GM20431 (cell line): ENCODE measurements at regions not wholly inside any gene's neighbourhood (a gene's known extent, or its start where the extent isn't known, plus 50 kb on each side); places are given as distances from the start of the nearest gene placed in this dataset.

Source experiments
- in situ Hi-C: fragments of 300-500 bp; cut with MseI, MboI; formaldehyde crosslinking; loops from one replicate; pipeline ENCODE4 v1.15.0; 2020; ENCODE audit warnings: low sequenced_read_pairs; ENCODE audit not compliant: unreplicated experiment

DNA sequence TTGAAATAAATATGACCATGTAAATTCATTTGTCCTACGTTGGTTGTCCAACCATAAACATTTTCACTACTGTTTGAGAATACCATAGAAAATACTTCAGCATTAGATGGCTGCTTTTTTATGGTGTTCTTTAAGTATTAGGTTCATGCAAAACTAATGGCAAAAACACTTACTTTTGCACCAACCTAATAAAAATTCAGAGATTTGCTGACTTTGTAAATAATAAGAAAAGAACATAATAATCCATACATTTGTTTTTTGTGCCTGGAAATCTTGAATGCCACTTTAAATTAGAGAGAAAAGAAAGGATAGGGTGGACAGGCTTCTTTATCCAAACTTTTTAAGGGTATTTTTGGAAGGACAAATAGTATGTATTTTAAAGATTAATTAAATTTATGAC is 719.7 kb upstream of the TYRP1 start:
- in situ Hi-C loops = no loop called here

DNA sequence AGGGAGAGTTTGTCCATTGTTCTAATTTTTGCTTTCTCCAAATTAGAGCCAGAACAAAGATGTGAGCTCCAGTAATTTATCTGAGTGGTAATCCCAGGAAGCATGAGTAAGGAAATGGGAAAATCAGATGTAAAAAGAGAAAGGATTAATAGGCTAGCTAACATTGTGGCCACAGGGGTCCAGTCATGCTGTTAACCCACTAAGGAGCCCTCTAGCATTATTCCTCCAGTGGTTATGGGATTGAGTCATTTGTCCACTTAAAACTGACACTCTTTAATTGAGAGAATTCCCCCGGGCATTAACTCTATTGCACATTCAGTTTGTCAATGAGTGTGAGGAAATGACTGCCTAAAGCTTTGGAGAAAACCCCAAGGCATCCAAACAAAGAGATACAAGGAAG is 700.3 kb upstream of the TYRP1 start:
- in situ Hi-C loops = no loop called here

DNA sequence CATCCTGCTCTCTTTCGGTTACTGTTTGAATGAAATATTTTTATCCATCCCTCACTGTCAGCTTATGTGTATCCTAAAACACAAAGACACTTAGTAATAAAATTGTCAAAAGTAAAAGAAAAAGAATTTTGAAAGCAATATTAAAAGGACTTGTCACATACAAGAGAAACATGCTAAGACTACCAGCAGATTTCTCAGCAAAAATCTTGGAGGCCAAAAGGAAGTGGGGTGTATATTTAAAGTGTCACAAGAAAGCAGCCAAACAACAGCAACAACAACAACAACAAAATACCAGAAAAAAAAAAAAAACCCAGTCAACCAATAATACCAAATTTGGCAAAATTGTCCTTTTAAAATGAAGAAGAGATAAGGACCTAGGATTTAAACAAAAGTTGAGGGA is 678.7 kb upstream of the TYRP1 start:
- in situ Hi-C loops = no loop called here

DNA sequence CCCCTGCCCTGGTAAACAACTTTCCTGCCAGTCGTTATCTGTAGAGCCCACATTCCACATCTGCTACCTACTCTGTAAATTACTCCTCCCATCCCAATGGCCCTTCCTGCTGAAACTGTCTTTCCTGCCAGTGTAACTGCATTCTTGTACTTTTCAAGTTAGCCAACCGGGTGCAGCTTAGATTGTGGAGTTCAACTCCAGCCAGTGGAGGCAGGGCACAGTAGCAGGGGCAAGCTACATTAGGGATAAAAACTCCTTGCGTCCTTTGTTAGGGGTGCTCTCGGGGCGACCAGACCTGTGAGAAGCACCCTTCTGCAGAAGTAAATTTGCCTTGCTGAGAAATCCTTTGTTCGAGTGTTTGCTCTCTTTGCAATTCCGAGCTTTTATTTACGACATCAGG is 639.0 kb upstream of the TYRP1 start:
- in situ Hi-C loops = no loop called here

DNA sequence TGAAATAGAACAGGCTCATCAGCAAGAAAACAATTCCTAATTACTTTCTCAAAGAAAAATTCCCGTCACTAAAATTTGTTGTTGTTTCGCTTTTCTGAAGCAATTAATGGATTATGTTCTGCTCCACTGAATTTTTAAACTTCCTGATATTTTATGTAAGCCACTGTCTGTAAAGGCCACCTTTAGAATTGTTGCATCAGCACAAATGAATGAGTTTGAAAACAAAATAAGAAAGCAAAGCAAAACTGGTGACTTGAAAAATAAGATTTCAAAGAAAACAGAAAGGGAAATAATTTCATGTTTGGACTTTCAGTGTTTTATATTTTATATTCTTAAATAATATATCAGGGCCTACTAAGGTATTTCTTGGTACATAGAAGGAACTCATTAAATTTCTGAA is 636.3 kb upstream of the TYRP1 start:
- in situ Hi-C loops = no loop called here

DNA sequence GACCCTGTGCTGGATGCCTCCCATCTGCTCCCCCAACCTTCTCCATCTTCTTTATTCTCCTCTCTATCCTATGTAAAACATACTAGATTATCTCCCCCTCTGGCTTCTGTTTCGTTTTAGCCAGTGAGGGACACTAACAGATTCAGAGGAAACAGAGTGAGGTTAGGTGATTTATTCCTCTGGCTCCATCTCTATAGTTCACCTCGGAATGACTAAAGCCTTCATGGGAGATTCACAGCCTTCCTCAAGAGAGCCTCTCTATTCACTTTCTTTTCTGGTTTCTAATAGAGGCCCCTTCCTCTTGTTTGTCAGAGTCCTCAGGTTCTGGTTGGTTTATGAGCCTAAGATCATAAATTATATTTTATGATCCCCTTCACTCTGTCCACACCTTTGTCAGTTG is 633.1 kb upstream of the TYRP1 start:
- in situ Hi-C loops = no loop called here

DNA sequence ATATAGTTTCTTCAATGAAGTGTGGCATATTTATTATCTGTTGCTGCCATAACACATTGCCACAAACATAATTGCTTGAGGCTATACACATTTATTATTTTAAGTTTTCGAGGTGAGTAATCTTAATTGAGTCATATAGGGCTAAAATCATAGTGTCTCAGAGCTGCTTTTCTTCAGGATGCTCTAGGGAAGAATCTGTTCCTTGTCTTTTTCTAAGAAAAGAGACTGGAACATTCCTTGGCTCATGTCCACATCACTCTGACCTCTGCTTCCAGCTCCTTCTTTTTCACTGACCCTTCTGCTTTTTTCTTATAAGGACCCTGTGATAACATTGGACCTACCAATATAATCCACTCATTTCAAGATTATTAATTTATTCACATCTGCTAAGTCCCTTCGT is 632.4 kb upstream of the TYRP1 start:
- in situ Hi-C loops = no loop called here

DNA sequence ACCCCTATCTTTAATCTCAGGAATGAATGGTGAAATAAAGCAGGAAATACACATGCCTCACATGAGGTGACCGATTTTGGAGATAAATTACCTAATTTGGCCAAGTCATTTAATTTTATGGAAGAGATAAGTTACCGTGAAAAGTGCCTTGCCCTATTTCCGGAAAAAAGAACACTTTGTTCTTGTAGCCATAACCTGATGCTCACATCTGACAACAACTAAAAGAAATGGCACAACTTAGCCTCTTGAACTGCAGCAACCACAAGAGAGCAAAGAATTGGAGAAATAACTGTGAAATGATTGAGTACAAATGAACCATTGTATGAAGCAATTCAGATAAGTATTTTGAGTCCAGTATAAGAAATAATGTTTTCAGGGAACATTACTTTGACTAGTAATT is 628.1 kb upstream of the TYRP1 start:
- in situ Hi-C loops = no loop called here

DNA sequence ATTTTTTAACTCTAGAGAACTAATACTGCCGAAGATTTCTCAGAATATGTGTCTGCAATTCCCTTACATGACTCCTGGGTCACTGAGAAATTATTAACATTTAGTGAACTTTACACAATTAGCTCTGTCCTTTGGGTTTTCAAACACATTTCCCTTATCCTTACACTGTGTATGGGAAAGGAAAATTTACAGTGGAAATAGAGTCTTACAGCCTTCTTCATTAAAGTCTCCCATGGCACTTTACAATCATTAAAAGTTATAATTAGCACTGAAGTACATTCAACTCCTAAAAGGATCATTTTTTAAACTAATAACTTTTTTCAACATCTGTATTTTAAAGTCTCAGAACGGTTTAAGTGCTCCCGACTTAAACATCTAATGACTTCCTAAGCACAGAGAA is 627.5 kb upstream of the TYRP1 start:
- in situ Hi-C loops = no loop called here

DNA sequence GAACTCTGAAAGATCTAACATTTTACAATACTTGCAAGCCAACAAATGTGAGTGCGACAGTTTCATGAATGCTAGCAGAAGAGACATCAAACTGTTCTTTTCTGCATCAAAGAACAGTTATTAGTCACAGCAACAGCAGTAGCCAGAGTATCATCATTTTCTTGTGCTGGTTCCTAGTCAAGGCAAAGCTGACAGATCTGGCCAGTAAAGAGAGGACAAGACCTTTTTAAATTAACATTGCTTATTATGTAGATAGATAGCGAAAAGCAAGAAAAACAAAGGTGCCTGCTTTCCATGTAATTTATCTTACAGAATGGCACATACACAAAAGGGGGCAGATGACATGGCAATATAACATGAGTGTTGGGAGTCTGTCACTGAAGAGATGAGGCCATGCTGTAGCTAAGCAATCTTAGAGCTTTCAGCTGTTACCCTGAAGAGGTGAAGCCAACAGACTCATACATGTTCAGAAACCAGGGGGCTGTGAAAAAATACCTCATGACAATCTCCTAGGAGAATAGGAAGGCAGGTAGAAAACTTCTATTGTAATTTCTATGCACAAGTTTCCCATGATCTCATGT is 626.6 kb upstream of the TYRP1 start:
- in situ Hi-C loops = no loop called here

DNA sequence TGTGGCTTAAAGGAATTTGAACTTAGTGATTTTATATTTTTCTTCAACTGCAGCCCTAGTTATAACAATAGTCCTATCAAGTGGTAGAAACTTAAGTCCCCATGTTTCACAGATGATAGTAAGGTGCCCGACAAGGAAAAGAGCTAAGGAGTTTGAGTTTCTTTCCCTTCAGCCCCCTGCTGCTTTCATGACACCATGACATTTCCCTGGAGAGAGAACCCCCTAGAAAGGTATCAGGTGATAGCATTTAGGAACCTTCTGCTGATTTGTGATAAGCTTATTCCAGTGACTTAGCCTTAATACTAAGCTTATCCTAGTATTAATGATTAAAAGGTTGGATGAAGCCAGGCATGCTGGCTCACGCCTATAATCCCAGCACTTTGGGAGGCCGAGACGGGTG is 623.8 kb upstream of the TYRP1 start:
- in situ Hi-C loops = no loop called here

DNA sequence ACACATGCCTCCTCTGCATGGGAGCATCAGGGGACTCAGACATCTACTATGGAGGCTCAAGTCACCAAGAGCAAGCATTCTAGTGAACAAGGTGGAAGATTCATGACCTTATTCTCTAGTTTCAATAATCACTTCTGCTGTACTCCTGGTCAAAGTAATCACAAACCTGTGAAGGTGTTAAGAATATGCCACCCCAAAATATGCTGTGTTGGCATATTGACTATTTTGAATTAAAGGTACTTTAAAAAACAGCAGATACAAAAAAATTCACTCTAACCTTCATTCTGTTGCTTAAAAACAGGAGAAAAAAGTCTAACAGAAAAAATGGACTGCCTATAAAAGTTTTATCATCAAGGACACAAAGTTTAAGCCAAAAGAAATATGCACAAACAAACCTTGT is 607.8 kb upstream of the TYRP1 start:
- in situ Hi-C loops = no loop called here

DNA sequence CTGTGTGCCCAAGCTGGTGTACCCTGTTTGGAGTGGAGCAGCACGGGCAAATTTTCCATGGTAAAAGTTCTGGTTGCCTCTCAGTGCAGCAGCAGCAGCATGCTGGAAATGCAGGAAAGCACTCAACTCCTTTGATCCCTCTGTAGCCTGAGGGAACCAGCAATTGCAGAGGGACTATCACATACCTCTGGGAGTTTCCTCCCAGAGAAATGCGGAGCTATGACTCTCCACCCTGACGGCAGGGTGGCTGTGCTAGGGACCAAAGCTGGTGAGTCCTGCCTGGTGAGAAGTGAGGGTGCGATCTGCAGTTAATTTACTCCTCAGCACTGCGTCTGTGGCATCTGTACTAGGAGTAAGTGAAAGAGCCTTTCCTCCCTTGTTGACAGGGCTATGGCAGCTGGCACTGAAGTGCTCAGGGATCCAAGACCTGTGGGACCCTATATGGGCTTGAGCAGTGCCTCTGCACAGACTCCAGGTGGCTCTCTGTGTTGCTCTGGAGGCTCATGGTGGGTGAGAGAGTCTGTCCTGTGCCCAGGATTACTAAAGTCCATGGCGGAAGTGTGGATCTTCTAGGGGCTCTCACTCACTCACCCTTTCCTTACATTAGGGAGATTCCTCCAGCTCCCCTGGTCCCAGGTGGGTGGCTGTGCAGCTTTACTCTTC is 601.2 kb upstream of the TYRP1 start:
- in situ Hi-C loops = no loop called here

DNA sequence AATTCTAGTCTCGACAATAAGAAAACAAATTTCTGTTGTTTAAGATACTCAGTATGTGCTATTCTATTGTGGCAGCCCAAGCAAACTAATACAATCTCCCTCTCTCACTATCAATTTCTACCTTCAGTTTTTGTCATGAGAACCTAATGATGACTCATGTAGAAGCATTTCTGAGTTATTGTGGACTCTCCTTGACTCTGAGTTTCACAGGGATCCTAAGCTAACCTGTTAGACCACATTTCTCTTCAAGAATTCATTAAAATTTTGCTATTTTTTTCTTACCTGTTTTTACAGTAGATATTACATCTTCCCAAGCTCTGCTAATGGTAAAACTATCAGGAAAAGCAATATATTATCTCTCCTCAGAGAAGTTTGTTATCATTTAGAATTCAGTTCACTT is 599.1 kb upstream of the TYRP1 start:
- in situ Hi-C loops = no loop called here

DNA sequence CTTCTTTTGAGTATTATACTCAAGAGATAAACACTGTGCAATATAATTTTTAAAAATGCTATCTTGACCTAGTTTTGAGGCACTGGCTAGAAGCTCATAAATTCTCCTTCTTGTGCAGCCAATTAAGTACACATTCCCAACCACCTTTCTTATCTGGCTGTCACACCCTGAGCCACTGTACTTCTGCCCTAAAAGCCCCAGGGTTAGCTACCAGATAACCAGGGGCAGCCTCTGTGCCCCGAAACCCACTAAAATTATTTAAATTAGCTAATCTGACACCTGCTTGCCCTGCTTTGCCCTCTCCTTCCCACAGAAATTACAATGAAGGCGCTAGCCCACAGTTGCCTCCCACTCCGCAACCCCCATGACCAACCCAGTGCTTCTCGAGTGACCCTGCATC is 597.3 kb upstream of the TYRP1 start:
- in situ Hi-C loops = no loop called here

DNA sequence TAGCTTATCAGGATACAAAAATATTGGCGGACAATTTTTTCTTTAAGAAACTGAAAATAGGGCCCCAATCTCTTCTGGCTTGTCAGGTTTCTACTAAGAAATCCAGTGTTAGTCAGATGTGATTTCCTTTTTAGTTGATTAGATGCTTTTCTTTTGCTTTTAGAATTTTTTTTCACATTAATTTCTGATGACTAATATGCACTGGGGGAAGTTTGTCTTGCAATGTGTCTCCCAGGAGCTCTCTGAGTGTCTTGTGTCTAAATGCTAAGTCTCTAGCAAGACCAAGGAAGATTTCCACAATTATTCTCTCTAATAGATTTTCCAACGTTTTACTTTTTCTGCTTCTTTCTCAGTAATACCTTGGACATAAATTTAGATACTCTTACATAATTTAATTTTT is 559.8 kb upstream of the TYRP1 start:
- in situ Hi-C loops = no loop called here

DNA sequence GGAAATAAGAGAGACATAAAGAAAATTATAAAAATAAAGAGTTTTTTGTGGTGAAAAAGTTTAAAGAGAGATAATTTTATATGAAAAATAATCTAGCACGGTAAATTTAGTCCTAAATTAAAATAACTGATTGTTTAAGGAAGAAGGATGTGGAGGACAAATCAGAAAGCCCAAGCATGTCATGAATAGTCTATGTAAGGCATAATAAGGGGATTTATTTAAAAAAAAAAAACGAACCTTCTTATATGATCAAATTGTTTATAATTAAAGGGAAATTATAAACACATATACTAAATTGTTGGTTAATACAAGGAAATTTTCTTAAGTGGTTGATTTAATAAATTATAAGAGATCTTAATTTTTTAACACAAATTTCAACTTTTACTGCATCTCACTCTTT is 551.8 kb upstream of the TYRP1 start:
- in situ Hi-C loops = no loop called here

DNA sequence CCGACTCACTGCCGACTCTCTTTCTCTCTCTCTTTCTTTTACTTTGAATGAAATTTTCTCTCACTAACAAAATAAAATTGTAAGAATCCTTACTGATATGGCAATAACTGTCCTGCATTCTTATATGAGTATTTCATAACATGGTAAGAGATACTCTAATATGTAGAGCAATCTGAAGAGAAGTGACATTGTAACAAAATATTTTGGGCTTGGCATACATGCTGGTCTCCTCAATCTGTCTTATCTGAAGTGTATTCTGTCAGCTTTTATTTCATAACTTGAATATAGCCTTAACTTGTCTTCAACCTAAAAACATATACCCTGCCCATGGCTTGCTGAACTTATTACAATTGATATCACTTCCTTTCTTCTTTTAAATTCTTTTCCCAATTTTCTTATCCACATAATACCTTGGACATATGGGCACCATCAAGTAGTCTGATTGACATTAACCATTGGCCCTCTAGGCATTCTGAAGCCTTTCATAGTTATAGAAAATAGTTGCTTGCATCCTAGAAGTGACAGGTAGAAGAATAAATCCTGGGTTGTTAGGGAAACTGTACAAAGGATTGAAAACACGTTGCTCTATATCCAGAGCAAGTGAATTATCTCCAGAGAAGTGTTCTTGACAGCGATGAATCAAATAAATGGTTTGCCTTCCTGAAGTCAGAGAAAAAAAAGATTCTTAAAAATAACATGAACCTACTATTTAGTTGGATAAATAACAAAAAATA is 537.6 kb upstream of the TYRP1 start:
- in situ Hi-C loops = no loop called here

DNA sequence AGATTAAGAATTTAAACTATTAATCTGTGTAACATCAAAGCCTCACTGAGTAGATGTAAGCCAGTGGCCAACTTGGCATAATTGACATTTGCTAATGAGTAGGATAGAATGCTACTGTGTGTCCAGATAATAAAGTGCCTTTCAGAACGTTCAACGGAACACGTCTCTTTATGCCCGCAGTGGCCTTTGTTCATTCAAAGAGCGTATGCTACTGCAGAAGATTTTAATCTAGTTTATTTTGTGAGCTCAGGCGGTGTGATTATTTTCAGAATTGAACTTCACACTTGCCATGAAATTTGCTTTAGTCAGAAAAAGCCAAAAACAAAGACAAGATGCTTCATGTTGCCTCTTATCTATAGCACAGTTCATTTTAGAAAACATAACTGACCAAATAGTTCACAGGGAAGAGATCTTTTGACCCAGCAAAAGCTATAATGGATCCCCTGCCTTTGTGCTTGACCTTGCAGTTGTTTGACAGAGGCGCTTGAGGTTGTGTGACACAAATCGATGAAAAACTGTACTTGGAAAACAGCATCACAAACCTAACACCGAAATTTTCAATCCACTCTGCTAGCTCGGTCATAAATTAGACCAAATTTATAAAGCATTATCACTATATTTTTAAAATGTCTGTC is 530.9 kb upstream of the TYRP1 start:
- in situ Hi-C loops = no loop called here

DNA sequence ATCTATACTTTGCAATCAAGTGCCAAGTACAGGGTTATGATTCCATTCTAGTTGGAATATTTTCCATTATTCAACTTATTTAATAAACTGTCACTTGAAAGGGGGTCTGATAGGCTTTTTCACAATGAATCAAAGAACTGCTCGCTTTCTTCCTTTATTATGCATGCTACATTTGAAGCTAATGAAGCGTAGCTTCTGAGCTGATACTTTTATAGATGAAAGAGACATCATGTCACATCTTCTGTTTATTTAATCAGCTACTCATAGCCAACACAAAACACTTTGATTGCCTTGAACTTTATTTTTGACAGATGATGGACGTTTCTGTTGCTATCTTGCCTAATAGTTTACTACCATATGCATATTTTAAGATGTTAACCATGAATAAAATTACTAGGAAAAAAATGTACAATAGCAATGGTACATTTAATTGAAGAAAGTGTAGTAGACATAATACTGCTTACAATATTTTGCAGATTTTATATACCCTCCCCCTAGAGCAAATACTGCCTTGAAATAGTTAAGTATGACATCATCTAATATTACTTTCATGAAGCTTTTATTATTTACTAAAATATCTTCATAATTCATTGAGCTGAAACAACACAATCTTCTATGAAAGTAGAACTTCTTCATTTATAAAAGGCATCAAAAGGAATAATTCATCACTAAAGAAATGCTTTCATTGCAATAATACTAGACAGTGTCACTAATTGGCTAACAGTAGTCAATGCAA is 529.3 kb upstream of the TYRP1 start:
- in situ Hi-C loops = no loop called here

DNA sequence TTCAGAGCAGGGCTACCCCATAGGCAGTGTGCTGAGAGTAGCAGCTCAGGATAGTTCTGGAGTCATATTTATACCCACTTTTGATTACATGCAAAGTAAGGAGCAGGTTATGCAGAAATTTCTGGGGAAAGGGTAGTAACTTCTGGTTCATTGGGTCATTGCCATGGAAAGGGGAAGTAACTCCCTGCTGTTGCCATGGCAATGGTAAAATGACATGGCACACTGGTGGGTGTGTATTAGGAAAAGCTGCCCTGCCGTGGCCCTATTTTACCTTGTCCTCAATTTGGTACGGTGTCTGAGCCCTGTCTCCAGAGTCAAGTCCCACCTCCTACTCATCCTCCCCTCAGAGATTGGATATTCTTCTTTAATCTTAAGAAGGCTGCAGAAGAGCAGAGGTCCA is 526.7 kb upstream of the TYRP1 start:
- in situ Hi-C loops = no loop called here
